PC-9 (cell line): ENCODE measurements at regions not wholly inside any gene's neighbourhood (a gene's known extent, or its start where the extent isn't known, plus 50 kb on each side); places are given as distances from the start of the nearest gene placed in this dataset.

ENCODE experiments used
- BruUV-seq: library from RNA; stranded (reverse); fragments of 400-500 nt; replicated peaks from 2 replicates; lab custom pipeline; 2021; lab: Mats Ljungman, UMichigan
- CTCF ChIA-PET: fragments of 300-600 bp; sonication (Branson Sonifier 250); formaldehyde crosslinking; loops from one replicate; lab custom pipeline; 2022; ENCODE audit warnings: antibody characterized with exemption; lab: Charles Lee
- POLR2A ChIA-PET: fragments of 300-600 bp; sonication (Branson Sonifier 250); formaldehyde crosslinking; loops from one replicate; lab custom pipeline; 2022; ENCODE audit warnings: antibody characterized with exemption; ENCODE audit not compliant: unreplicated experiment; lab: Charles Lee
- DNase-seq, 2 experiments: peaks; one replicate each; pipeline versions ENCODE4 v3.0.0 to v3.0.0-alpha.2; 2015 to 2022; ENCODE audit warnings: mixed read lengths in 1 of 2
- H2AFZ ChIP-seq: fragments of 200-600 bp; sonication (generic); 2 replicates; pipeline ENCODE4 v1.8.1; 2017; ENCODE audit warnings: antibody characterized with exemption
- H3F3A ChIP-seq: fragments of 200-600 bp; sonication (generic); 2 replicates; pipeline ENCODE4 v1.8.1; 2017; ENCODE audit warnings: antibody characterized with exemption, mild to moderate bottlenecking, low read depth; ENCODE audit not compliant: insufficient read depth
- H3K27ac ChIP-seq: fragments of 200-600 bp; sonication (generic); 2 replicates; pipeline ENCODE4 v1.6.1; 2016; ENCODE audit warnings: mixed run types
- H3K27me3 ChIP-seq: fragments of 200-600 bp; sonication (generic); 2 replicates; pipeline ENCODE4 v1.6.1; 2016; ENCODE audit warnings: low read depth, mixed run types; ENCODE audit not compliant: insufficient read depth
- H3K36me3 ChIP-seq: fragments of 200-600 bp; sonication (generic); 2 replicates; pipeline ENCODE4 v1.6.1; 2016; ENCODE audit warnings: low read depth, mixed run types
- H3K4me1 ChIP-seq: fragments of 200-600 bp; sonication (generic); replicated peaks from 2 replicates; pipeline ENCODE4 v1.6.1; 2016; ENCODE audit warnings: mixed run types; ENCODE audit not compliant: insufficient read depth
- H3K4me2 ChIP-seq: fragments of 200-600 bp; sonication (generic); 2 replicates; pipeline ENCODE4 v1.6.1; 2017; ENCODE audit warnings: mixed run types
- H3K4me3 ChIP-seq: fragments of 200-600 bp; sonication (generic); 2 replicates; pipeline ENCODE4 v1.6.1; 2016; ENCODE audit warnings: mixed run types
- H3K79me2 ChIP-seq: fragments of 200-600 bp; sonication (generic); 2 replicates; pipeline ENCODE4 v1.6.1; 2017; ENCODE audit warnings: low read depth, mixed run types
- H3K9me2 ChIP-seq: fragments of 200-600 bp; sonication (generic); 2 replicates; pipeline ENCODE4 v1.8.1; 2017; ENCODE audit warnings: mild to moderate bottlenecking; ENCODE audit not compliant: insufficient read depth
- H3K9me3 ChIP-seq: fragments of 200-600 bp; sonication (generic); 2 replicates; pipeline ENCODE4 v1.8.1; 2016; ENCODE audit warnings: low read depth; ENCODE audit not compliant: insufficient read depth
- H4K20me1 ChIP-seq: fragments of 200-600 bp; sonication (generic); 2 replicates; pipeline ENCODE4 v1.8.1; 2017; ENCODE audit not compliant: insufficient read depth
- CTCF ChIP-seq: fragments of 200-600 bp; sonication (generic); conservative IDR thresholded peaks from 2 replicates; pipeline ENCODE4 v1.6.1; 2017; ENCODE audit warnings: mixed run types, antibody characterized with exemption, mild to moderate bottlenecking, moderate library complexity
- EZH2 ChIP-seq: fragments of 200-600 bp; sonication (generic); IDR thresholded peaks from 2 replicates; pipeline ENCODE4 v1.8.0; 2017; ENCODE audit warnings: antibody characterized with exemption, low read depth
- intact Hi-C: fragments of 100-400 bp; cut with micrococcal nuclease; formaldehyde crosslinking; loops from one replicate; pipeline ENCODE4 v1.10.0; 2022; ENCODE audit not compliant: unreplicated experiment

GRCh38 chr1:204797401-204797800, 73.3 kb upstream of the NFASC start:
- CTCF ChIA-PET: no interaction called here
- Histone ChIP-seq H3K9me3 (no peaks in the 10 kb centered on the region), H3K36me3 (no peaks in the 10 kb centered on the region), H3K4me3 (no peak overlapping the region), H3K4me2 (no peak overlapping the region), H3K27ac (no peak overlapping the region), H3K27me3 (peaks cover 6% of the 10 kb centered on the region), H3K79me2 (no peaks in the 10 kb centered on the region), H4K20me1 (no peaks in the 10 kb centered on the region), H3K9me2 (no peaks in the 10 kb centered on the region), H3F3A (no peaks in the 10 kb centered on the region), H3K4me1 (no peaks in the 10 kb centered on the region), H2AFZ (no peak overlapping the region)
- POLR2A ChIA-PET: no interaction called here
- no TSS peak for BruUV-seq
- no peak for DNase-seq
- TF ChIP-seq CTCF (no peak), EZH2 (no peak)
- intact Hi-C loops: no loop called here

GRCh38 chr1:204799630-204800029, 71.0 kb upstream of the NFASC start:
- no peak for TF ChIP-seq EZH2
- no peak for TF ChIP-seq CTCF
- Histone ChIP-seq H3K9me2 (no peaks in the 10 kb centered on the region), H4K20me1 (no peaks in the 10 kb centered on the region), H3K27ac (no peak overlapping the region), H3K4me1 (no peaks in the 10 kb centered on the region), H3F3A (no peaks in the 10 kb centered on the region), H3K36me3 (no peaks in the 10 kb centered on the region), H2AFZ (no peak overlapping the region), H3K4me3 (no peak overlapping the region), H3K9me3 (no peaks in the 10 kb centered on the region), H3K4me2 (no peak overlapping the region), H3K79me2 (no peaks in the 10 kb centered on the region), H3K27me3 (peaks cover 11% of the 10 kb centered on the region)
- BruUV-seq: no TSS peak
- DNase-seq: no peak
- ChIA-PET POLR2A (no interaction called here), CTCF (interaction anchor here (0.6 kb wide), 1 partner anchor 288 kb away, joined by 8 read pairs; no protein-coding TSS in a partner anchor)
- intact Hi-C loops: loop anchor here (10.0 kb wide), 1 partner anchor 395 kb away; no protein-coding TSS in a partner anchor

- no TSS peak for BruUV-seq
- CTCF ChIA-PET: no interaction called here
- H3K9me3 ChIP-seq: no peaks in the 10 kb centered on the region
- DNase-seq: no peak
- H4K20me1 ChIP-seq: no peaks in the 10 kb centered on the region
- no peaks in the 10 kb centered on the region for H3K36me3 ChIP-seq
- H2AFZ ChIP-seq: no peak overlapping the region
- H3F3A ChIP-seq: no peaks in the 10 kb centered on the region
- peaks cover 11% of the 10 kb centered on the region for H3K27me3 ChIP-seq
- POLR2A ChIA-PET: no interaction called here
- no peaks in the 10 kb centered on the region for H3K4me1 ChIP-seq
- intact Hi-C loops: loop anchor here (10.0 kb wide), 1 partner anchor 396 kb away; no protein-coding TSS in a partner anchor
- H3K27ac ChIP-seq: no peak overlapping the region
- no peaks in the 10 kb centered on the region for H3K9me2 ChIP-seq
- H3K4me2 ChIP-seq: no peak overlapping the region
- no peak overlapping the region for H3K4me3 ChIP-seq
- no peaks in the 10 kb centered on the region for H3K79me2 ChIP-seq
- TF ChIP-seq EZH2: no peak
- TF ChIP-seq CTCF: no peak
Measured at GRCh38 chr1:204801211-204801610, 69.5 kb upstream of the NFASC start.
